Fibroblast of pulmonary artery (primary cell): ENCODE measurements at regions not wholly inside any gene's neighbourhood (a gene's known extent, or its start where the extent isn't known, plus 50 kb on each side); places are given as distances from the start of the nearest gene placed in this dataset.

Source experiments
- DNase-seq: peaks from one replicate; pipeline ENCODE4 v3.0.0-alpha.2; 2010; ENCODE audit warnings: low read depth
- H3K4me3 ChIP-seq: replicated peaks from 2 replicates; pipeline ENCODE4 v1.5.1; 2011; ENCODE audit warnings: low read depth, mild to moderate bottlenecking, control low read depth, low read length, moderate library complexity
- CTCF ChIP-seq: IDR thresholded peaks from 2 replicates; pipeline ENCODE4 v1.5.1; 2011; ENCODE audit warnings: mild to moderate bottlenecking, control low read depth, low read length, inconsistent platforms; ENCODE audit errors: missing control alignments

- DNase-seq = no peak
- TF ChIP-seq CTCF = no peak
- H3K4me3 ChIP-seq = no peak overlapping the region
These were observed 1584.4 kb upstream of the GOT2 start for GRCh38 chr16:60318486-60318885.

- DNase-seq = no peak
- no peak overlapping the region for H3K4me3 ChIP-seq
- no peak for TF ChIP-seq CTCF
These were observed 1576.8 kb upstream of the GOT2 start for GRCh38 chr16:60310846-60311445.

GRCh38 chr16:60304720-60305119 is 1570.6 kb upstream of the GOT2 start:
- TF ChIP-seq CTCF = no peak
- DNase-seq = no peak

GRCh38 chr16:60304066-60304465 is 1570.0 kb upstream of the GOT2 start:
- TF ChIP-seq CTCF = no peak
- H3K4me3 ChIP-seq = no peak overlapping the region
- no peak for DNase-seq

More at GRCh38 chr16:60304720-60305119, 1570.6 kb upstream of the GOT2 start:
- no peak overlapping the region for H3K4me3 ChIP-seq

GRCh38 chr16:60302676-60303075 is 1568.6 kb upstream of the GOT2 start:
- H3K4me3 ChIP-seq = no peak overlapping the region
- no peak for TF ChIP-seq CTCF
- DNase-seq = no peak

- H3K4me3 ChIP-seq = no peak overlapping the region
- no peak for TF ChIP-seq CTCF
- DNase-seq = no peak
These were observed 1568.1 kb upstream of the GOT2 start for GRCh38 chr16:60302261-60302660.

GRCh38 chr16:60299241-60299776 is 1565.2 kb upstream of the GOT2 start:
- no peak overlapping the region for H3K4me3 ChIP-seq
- no peak for TF ChIP-seq CTCF
- DNase-seq = no peak
